ENCODE measurements at regions not wholly inside any gene's neighbourhood (a gene's known extent, or its start where the extent isn't known, plus 50 kb on each side); places are given as distances from the start of the nearest gene placed in this dataset.
"Not testable (repeated sequence)": the region's sequence is repeated elsewhere in the genome, so short reads cannot be mapped to it uniquely, and the experiment has no call there.

DNA sequence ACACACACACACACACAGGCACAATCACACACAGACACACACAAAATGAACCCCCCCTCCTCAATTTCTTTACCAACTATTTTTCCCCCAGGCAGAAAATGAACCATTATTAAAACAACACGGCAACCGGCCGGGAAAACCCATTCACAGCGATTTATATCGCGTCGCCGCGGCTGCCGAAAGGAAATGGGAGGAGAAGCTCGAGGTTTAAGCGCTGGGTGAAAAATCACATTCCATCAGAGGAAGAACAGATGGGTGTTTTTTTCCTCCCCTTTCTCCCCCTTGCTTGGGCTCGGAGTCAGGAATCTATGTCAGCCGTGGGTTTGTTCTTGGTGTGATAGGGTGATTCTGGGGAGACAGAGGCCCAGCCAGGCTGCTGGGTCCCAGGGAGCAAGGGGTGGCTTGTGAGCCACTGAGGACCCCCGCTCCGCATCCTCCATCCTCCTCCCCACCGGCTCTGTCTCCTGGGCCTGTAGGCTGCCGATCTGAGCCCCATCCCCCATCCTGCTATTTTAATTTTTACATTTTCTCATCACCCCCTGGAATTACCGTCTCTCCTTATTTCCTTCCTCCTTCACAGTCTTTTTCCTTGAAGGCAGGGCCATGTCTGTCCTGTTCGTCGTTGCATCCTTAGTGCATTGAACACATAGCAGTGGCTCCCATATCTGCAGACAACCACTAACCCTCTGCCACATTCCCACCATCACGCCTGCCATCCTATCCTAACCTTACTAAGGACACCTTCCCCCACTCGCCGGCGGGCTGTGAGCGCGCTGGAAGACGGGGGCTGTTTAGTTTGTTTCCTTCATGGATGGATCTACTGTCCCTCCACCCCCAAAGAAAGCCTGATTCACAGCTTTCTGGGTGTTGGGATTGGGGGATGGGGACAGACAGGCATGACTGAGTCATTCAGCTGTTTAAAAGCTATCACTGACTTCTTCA, 137.7 kb downstream of the CRLF3 start:
- not testable (repeated sequence) for DNase-seq (ENCODE audit: low read depth in 2 of 2)

DNA sequence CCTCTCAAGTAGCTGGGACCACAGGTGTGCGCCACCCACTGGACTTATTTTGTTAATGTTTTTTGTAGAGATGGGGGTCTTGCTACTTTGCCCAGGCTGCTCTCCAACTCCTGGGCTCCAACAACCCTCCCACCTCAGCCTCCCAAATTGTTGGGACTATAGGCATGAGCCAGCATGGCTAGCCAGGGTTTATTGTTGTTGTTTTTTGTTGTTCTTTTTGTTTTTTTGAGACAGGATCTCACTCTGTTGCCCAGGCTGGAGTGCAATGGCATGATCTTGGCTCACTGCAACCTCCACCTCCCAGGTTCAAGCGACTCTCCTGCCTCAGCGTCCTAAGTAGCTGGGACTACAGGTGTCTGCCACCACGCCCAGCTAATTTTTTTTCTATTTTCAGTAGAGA, 142.2 kb downstream of the CRLF3 start:
- not testable (repeated sequence) for DNase-seq (ENCODE audit: low read depth in 2 of 2)

DNA sequence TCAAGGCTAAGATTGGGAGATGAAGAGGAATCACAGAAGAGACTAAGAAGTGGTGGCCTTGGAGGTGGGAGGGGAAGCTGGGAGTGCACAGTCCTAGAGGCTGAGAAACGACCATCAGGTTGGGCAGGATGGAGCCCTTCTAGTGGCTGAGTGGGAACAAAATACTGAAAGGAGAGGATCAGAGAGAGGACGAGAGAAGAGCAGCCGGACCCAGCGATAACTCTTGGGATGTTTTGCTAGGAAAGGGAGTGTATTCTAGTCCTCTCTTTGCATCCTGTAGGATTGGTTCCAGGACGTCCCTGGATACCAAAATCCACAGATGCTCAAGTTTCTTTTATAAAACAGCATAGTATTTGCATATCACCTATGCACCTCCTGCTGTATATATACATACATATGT, 143.8 kb downstream of the CRLF3 start:
- DNase-seq (ENCODE audit: low read depth in 2 of 2) = not testable (repeated sequence)

DNA sequence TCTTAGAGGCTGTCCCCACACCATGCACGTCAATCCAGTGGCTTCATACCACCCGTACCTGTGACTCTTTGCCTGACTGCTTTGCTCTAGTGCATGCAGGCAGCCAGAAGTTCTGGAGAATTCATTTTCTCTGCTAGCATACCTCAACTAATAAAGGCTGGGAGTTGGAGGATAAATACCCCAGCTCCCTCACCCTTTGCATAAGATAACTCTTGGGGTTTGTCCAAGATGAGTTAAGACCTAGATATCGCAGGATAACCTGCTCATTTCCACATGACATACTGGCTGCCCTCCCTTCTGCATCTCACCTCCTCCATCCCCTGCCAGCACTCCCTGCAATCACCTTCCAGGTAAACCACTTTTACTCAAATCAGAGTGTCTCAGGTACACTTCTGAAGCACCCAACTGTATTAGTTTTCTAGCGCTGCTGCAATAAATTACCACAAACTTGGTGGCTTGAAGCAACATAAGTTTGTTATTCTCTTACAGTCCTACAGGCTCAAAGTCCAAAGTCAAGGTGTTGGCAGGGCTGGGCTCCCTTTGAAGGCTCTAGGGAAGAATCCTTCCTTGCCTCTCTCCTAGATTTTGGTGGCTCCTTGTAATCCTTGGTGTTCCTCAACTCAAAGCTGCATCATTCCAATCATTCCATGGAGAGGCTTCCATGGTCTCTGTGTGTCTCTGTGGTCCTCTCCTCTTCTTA, 146.8 kb downstream of the CRLF3 start:
- no peak for DNase-seq (ENCODE audit: low read depth in 2 of 2)

DNA sequence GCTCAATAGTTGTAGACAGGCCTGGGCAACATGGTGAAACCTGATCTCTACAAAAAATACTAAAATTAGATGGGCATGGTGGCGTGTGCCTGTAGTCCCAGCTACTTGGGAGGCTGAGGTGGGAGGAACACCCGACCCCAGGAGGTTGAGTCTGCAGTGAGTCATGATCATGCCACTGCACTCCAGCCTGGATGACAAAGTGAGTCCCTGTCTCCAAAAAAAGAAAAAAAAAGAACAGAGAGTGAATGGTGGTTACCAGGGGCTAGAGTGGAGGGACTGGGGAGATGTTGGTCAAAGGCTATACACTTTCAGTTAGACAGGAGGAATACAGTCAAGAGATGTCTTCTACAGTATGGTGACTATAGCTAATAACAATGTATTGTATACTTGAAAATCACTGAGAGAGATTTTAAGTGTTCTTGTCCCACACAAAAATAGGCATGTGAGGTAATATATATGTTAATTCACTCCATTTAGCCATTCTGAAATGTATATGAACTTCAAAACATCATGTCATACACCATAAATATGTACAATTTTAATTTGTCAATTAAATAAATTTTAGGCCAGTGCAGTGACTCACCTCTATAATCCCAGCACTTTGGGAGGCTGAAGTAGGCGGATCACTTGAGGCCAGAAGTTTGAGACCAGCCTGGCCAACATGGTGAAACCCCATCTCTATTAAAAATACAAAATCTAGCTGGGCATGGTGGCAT, 148.6 kb downstream of the CRLF3 start:
- DNase-seq (ENCODE audit: low read depth in 2 of 2) = not testable (repeated sequence)

DNA sequence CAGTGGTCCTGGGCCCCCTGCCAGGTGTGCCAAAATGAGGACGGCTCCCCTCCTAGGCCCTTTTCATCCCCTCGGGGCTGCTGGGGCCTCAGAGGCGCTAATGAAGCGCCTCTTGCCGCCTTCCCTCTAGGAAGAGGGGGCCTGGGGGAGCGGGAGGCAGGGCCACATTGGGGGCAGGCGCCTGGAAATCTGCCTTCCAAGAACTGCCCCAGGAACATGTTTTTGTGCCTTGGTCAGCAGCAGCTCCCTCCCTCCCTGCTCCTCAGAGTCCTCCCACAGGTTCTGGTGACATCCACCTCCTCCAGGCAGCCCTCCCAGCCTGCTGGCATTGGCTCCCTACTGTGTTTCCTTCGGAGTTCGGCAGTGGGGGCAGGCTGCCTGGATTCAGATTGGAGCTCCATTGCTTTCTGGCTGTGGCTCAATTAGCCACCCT, 155.3 kb downstream of the CRLF3 start:
- DNase-seq (ENCODE audit: low read depth in 2 of 2) = not testable (repeated sequence)

DNA sequence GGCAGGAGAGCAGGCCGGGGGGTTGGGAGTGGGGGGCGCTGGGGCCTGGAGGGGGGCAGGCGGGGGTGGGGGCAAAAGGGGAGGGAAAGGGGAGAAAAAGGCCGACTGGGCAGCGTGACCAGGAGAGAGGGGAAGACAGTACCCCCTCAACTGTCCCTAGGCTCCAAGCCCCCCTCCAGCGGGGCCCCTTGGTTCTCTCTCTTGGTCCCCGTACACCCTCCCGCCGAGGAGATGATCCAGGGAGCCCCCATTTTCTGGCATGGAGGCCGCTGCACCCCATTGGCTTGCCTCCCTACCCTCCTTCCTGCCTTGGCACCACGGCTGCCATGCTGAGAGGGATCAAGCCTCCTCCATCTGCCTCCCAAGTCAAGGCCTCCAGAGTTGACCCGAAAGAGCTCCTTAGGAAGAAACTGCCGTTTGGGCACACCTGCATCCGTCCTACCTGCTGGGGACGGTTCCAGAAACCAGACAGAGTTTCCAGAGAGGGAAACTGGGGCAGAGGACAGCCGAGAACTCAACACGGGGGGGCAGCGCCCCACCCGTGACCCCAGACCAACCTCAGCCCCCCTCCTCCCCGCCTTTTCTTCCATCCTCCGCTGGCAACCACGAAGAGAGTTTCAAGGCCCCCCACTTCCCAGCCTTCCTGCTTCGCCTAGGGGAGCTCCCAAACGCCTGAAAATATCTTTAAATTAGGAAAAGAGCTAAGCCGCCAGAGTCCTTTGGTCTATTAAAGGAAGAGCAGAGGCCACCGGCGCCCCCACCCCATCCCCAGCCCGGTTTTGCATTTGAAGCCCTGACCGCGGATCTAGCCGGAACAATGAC, 155.9 kb downstream of the CRLF3 start:
- DNase-seq (ENCODE audit: low read depth in 2 of 2) = not testable (repeated sequence)

DNA sequence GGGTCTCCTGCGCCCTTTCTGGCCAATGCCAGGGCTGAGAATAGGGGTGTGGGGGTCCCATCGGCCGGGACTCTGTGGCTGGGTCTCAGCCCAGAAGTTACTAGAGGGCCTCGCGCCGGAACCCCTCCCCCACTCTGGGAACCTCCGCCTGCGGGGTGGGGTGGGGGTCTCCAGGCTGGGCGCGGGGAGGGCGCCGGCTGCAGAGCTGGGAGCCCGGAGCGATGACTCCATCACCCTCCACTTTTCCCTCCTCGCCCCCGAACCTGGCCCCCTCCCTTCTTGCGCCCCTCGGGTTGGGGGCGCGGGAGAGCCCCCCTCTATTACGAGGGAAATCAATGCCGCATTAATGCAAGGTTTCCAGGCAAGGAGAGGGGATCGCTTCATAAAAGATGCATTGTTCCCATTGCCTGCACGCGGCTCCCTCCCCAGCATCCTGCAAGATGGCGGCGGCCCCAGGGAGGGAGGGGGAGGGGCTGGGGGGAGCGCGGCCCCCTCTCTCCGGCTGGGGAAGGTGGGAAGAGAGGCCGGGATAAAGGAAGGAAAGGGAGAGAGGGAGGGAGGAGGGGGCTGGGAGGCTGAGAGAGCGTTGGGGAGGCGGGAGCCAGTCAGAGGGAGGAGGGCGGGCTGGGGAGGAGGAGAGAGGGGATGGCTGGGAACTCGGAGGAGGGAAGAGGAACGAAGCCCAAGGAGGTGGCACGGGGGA, 156.7 kb downstream of the CRLF3 start:
- not testable (repeated sequence) for DNase-seq (ENCODE audit: low read depth in 2 of 2)

DNA sequence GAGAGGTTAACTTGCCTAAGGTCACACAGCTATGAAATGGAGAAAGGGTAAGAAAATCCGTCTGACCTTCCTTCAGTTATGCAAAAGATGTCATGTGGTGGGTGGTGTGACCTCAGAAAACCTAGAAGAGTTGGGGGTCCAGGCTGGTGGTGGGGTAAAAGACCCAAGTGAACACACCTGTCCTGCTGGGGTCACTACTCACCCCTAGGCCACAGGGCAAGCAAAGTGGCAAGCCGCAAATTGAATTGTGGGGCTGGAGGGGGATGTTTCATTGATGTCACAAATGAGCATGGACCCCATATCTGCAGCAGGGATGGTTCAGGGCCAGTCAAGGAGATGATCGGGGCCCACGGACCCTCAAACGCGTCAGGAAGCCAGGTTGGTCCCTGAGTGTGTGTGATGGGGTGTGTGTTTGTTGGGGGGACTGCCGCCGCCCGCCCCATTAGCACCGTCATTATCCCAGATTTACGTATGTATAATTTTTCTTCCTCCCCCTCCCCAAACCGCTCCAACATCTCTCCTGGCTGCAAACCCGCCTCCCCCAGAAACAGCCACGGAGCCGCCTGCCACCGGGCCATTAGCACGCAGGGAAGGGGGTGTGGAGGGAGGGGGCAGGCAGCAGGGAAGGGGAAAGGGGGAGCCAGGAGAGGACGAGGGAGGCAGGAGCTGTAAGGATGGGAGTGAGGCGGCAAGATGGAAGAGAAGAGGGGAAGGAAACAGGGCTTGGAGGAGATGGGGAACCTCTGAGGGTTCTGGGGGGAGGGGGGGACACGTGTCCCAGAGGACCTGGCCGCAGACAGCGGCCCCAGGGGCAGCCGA, 157.4 kb downstream of the CRLF3 start:
- DNase-seq (ENCODE audit: low read depth in 2 of 2) = not testable (repeated sequence)

DNA sequence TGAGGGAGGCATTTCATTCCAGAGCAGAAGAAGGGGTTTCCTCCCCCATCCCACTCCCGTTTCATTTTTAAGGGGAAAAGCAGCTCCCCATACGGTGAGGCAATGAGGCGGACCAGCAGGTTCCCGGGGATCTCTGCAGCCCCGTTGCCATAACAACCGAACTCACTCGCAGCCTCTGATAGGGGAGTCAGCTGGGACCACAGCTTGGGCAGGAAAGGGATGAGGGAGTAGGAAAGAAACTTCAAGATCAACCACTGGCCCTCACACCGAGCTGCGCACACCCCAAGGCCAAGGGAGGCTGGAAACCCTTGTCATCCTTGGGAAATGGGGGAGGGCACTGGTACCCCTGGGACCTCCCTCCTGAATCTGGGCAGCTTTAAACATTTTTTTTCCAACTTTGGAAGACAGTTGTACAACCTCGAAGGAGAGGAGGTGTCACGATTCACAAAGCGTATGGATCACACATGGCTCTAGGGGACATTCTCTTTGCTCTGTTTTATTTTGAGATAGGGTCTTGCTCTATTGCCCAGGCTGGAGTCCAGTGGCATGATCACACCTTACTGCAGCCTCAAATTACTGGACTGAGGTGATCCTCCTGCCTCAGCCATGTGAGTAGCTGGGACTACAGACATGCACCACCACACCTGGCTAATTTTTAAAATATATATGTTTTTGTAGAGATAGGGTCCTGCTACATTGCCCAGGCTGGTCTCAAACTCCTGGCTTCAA, 160.6 kb downstream of the CRLF3 start:
- not testable (repeated sequence) for DNase-seq (ENCODE audit: low read depth in 2 of 2)

DNA sequence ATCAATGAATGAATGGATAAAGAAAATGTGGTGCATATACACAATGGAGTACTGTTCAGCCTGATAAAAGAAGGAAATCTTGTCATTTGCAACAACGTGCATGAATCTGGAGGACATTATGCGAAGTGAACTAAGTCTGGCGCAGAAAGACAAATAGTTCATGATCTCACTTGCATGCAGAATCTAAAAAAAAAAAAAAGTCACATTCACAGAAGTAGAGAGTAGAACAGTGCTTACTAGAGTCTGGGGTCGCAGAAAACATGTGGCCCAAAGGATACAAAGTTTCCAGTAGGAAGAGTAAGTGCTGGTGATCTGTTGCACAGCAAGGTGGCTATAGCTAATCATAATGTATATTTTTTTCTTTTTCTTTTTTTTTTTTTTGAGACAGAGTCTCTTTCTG, 167.3 kb downstream of the CRLF3 start:
- not testable (repeated sequence) for DNase-seq (ENCODE audit: low read depth in 2 of 2)

DNA sequence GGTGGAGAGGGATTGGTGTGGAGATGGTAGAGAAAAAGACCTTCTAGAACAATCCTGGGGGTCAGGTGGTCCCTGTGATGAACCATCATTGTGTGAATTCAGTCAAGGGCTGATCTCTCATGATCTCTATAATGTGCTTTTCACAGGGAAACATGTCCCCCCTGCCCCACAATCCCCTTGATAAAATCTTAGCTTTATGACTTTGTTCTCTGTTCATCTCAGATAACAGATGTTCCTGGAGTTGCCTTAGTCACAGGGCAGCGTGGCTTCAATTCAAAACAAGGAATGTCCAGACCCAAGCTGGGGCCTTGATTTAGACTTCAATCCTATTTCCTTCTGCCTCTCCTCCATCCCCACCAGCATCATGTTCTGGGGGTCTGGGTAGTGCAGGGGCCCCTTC, 171.5 kb downstream of the CRLF3 start:
- not testable (repeated sequence) for DNase-seq (ENCODE audit: low read depth in 2 of 2)

DNA sequence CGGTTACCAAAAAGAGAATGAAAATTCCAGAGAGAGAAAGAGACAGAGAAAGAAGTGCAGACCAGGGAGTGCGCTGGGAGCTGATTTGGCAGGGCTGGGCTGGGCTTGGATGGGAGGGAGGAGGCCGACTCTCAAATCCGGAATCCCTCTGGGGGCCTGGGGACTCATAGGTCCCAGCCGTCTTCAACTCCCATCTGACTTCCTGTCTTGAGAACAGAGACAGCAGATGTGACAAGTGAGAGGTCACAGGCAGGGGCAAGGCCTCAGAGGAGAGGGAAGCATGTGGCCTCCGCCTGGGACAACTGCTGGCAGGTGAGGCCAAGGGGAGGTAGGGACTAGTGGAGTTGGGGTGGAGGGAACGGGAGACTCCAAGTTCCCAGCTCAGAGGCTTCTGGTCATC, 172.9 kb downstream of the GOSR1 start:
- not testable (repeated sequence) for DNase-seq (ENCODE audit: low read depth in 2 of 2)

DNA sequence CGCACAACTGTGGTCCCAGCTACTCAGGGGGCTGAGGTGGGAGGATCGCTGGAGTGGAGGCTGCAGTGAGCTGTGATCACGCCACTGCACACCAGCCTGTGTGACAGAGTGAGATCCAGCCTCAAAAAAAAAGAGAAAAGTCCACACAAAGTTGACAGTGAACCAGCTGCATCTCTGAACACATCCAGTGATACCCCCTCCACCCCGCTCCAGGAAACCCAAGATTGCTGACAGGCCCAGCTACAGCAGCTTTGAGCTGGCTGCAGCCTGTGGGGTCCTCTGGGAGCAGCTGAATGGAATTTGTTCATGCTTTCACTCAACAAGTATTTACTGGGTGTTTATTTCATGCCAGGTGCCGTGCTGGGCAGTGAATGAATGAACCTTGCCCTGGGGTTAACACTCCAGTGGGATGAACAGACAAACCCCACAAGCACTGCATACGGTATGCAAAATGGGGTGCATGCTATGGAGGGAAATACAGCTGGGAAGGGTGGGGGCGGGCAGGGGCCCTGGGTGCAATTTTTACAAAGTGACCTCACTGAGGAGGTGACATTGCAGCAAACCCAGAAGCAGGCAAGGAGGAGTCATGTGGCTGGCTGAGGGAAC, 170.9 kb downstream of the GOSR1 start:
- DNase-seq (ENCODE audit: low read depth in 2 of 2) = not testable (repeated sequence)

DNA sequence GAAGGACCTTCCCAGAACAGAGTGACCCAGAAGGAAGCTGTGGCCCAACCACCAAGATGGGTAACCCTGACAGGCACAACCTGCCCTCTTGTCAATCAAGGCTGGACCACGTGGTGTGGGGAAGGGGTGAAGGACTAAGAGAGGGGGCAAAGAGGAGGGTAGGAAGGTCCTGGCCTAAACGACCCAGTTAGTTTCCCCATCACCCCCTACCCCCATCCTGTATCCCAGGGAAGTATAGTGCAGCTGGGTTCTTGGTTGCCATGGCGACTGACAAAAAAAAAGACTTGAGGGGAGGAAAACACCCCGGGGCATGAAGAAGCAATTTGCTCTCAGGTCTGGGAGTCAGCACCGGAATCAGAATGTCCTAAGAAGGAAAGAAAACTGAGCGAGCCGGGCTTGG, 168.7 kb downstream of the GOSR1 start:
- not testable (repeated sequence) for DNase-seq (ENCODE audit: low read depth in 2 of 2)

DNA sequence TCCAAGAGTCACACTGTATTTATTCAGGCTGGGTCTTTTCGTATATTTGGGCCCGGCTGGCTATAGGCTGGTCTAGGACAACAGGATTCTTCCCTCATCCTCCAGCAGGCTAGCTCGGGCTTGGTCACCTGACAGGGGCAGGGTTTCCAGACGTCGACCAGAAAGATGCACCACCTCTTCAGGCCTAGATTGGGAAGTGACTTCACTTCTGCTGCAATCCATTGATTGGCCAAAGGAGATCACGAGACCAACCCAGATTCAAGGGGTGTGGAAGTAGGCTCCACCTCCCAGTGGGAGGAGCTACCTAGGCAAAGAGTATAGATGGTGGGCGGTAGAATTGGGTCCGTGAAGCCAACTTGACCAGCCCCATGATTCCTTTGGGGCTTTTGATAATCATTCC, 167.5 kb downstream of the GOSR1 start:
- not testable (repeated sequence) for DNase-seq (ENCODE audit: low read depth in 2 of 2)

DNA sequence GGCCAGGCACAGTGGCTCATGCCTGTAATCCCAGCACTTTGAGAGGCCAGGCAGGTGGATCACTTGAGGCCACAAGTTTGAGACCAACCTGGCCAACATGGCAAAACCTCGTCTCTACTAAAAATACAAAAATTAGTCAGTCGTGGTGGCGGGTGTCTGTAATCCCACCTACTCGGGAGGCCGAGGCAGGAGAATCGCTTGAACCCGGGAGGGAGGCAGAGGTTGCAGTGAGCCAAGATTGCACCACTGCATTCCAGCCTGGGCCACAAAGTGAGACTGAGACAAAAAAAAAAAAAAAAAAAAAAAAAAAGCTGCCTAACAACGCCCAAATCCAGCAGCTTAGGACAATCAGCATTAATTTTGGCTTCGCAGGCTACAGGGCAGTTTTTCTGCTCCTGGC, 167.1 kb downstream of the GOSR1 start:
- not testable (repeated sequence) for DNase-seq (ENCODE audit: low read depth in 2 of 2)

DNA sequence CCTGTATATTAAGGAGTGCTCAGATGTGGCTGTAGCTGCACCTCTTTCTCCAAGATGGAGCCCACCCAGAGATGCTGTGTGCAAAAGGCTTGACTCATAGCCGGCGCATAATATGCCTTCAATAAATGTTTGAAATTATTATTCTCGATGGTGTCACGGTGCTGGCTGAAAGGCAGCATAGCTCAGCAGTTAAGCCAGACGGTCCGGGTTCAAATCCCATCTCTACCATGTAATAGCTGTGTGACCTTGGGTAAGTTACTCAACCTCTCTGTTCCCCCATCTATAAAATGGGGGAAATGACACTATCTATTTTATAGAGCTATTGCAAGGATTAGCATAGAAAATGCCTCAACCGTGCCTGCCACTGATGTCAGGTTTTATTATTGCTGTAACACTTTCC, 164.2 kb downstream of the GOSR1 start:
- not testable (repeated sequence) for DNase-seq (ENCODE audit: low read depth in 2 of 2)

DNA sequence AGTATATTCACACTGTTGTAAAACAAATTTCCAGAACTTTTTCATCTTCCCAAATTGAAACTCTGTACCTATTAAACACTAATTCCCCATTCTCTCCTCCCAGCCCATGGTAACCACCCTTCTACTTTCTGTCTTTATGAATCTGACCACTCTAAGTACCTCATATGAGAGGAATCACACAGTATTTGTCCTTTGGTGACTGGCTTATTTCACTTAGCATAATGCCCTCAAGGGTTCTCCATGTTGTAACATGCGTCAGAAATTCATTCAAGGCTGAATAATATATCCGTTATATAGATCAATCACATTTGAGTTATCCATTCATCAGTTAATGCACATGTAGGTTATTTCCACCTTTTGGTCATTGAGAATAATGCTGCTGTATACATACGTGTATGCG, 162.2 kb downstream of the GOSR1 start:
- not testable (repeated sequence) for DNase-seq (ENCODE audit: low read depth in 2 of 2)

Data from stimulated activated CD8-positive, alpha-beta memory T cell treated with anti-CD3 and anti-CD28 coated beads, Interleukin-15, amount 100 ng/mL, for 48 hours (primary cell).